DLD1 (cell line): ENCODE measurements at regions not wholly inside any gene's neighbourhood (a gene's known extent, or its start where the extent isn't known, plus 50 kb on each side); places are given as distances from the start of the nearest gene placed in this dataset.

ENCODE experiments used
- in situ Hi-C: cut with HindIII; loops from 2 replicates; pipeline ENCODE4 v1.10.0; 2017; ENCODE audit warnings: low sequenced_read_pairs

DNA sequence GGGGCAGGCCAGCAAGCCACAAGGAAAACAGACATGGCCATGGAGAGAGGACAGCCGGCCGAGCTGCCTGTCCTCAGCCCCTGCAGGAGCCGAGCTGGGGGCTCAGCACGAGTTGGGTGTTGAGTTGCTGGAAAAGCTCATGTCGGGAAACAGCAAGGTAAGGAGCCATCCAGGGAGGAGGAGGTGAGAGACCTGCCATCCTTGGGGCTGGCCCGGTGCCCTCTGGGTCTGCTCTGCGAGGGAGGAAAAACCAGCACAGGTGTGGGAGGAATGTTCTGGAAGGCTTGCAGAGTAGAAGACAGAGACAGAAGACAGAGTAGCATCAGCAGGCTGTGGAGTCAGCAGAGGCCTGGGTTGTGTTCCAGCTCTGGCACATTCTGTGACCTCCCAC is 548.8 kb downstream of the PTPRU start:
- in situ Hi-C loops, result no loop called here

DNA sequence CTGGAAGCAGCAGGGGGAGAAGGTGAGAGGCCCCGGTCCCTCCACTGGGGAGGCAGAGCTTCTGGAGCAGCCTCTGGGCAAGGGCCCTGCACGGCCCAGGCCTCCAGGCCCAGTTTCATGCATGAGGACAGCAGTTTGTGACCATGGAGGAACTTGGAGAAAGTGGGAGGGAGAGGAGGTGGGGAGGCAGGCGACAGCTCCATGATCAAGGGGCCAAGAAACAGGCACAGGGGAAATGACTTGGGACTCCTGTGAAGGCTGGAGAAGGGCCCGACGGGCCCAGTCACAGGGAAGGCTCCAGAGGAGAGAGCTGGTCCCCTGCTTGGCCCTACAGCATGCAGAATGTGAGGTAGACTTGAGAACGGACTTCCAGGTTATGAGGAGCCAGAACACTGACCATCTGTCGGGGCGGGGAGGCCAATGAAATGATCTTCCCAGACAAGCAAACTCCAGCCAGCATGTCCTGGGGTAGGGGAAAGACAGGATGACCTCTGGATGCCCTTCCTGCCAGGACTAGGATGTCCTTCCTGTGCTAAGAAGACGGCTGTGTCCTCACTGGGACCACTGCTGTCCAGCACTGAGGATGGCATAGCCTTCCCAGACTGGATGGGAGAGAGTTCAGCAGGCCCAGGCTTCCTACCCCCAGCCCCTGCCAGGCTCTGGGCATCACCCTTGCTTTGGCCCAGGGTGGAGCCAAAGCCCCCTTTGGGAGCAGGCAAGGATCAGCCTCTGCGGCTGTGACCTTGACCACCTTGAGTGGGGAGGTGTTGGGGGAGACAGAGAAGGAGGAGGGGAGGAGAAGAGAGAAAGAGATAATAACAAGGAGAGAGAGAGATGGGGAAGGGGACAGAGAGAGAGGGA is 548.2 kb downstream of the PTPRU start:
- in situ Hi-C loops, result no loop called here

DNA sequence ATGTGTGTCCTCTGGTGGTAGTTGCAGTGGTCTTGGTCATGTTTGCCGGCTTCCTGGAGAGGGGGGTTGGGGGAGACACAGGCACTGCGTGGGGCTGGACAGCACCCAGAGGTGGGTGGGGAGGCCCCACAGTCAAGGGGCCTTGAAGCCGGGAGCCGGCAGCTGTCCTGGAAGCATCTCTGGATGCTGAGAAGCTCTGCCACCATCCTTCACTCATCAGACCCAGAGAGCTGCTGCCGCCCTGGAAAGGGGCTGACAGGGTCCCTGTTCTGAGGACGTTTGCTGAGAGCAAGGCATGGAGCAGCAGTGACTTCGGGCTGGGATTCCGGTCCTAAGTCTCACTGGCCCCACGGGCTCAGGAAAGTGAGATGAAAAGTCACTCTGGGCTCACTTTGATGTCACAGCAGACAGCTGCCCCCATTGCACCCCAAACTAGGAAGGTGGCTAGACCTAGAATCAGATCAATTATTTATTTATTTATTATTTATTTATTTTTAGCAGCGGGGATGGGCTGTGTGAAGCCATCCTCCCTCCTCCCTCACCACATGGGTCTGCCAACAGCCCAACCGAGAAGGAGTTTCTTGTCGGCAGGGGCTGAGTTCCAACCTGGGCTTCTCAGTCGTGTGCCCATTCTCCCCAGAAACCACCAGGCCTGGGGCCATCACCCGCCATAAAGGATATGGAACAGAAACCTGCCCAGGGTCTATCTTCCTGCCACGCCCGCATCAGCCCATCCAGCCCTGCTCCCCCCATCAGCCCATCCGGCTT is 547.4 kb downstream of the PTPRU start:
- in situ Hi-C loops, result no loop called here

DNA sequence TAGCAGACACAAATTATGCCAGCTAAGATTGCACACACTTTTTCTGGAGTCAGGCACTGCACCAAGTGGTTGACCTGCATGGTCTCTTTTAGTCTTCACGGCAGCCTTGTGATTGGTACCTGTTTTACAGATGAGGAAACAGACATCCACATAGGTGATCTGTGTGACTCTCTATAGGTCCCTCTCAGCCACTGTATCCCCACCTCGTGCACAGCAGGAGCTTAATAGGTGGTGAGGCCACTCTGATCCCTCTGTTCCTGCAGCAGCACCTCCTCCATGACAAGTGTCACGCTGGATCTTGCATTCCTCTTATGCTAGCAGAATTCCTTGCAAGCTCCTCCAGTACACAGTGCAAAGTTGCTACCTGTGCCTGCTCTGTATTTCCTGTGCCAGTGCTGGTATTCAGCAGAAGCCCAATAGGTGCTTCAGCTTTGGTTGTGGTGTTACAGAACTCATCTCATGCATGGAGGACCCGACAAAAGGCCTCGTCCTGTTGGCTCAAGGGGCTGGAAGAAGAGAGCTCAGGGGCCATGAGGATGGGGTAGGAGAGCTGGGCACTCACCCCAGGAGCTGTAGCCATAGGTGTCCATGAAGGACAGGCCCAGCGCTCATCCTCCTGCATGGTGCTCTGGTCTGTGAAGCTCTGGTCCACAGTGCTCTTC is 546.7 kb downstream of the PTPRU start:
- in situ Hi-C loops, result no loop called here

DNA sequence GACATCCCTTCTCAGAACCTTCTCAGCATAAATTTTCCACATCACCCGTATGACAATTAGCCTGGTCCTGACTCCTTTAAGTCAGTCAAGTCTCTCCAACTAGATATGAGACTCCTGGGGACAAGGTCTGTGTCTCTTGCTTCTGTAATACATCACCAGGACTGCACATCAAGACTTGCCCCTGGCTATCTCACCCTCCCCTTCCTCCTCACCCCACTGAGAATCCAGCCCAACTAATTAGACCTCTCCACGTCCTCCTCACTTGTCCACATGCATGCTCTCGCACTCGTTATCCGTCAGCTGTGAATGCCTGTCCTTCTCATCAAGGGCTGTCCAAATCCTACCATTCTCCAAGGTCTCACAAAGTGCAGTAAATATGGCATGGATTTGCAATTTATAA is 542.8 kb downstream of the PTPRU start:
- in situ Hi-C loops, result no loop called here

DNA sequence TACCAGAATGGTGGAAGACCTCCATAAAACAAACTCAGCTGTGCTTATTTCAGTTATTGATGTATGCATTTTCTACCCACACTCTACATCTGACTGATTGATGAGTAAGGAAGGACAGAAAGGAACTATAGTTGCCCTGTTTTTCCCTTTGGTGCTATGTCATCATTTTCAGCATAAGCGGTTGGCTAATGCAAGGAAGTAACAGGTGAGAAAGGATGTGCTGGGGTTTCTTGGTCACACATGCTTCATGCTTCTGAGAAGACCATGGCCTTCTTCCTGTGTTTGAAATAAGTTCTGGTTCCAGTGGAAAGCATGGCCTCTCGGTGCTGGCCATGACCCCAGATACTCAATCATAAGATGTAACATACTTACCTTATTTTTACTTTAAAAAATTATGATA is 541.2 kb downstream of the PTPRU start:
- in situ Hi-C loops, result no loop called here

DNA sequence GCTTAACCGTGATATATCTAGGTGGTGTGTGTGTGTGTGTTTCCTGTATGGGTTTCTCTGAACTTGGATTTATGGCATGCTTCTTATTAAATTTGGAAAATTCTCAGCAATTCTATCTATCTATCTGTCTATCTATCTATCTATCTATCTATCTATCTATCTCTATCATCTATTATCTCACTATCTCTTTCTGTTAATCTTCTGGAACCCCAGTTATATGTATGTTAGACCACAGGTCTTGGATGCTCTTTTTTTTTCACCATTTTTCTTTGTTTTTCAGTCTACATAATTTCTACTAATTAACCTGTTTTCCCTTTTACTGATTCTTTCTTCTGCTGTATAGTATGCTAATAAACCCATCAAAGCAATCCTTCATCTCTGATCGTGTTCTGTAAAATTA is 538.0 kb downstream of the PTPRU start:
- in situ Hi-C loops, result no loop called here

DNA sequence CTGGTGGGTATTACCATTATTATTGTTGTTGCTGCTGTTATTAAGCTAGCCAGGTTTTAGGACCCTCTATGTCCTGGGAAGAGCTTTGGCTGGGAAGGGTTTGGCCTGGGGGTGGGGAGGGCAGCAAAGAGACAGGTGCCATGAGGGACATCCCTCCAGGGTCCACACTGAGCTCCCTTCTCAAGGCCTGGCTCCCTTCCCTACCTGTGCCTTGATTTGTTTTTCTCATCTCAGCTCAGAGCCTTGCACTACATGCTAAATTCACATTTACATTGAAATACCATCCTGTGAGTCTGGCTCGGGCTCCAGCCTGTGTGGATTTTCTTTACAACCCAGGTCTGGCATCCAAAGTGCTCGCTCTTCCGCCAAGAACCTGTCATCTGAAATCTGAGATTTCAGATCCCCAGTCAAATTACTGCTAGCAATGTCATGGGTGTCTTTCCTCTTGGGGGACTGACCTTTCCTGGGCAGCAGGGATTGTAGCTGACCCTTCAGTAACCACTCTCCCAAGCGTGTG is 536.3 kb downstream of the PTPRU start:
- in situ Hi-C loops, result no loop called here

DNA sequence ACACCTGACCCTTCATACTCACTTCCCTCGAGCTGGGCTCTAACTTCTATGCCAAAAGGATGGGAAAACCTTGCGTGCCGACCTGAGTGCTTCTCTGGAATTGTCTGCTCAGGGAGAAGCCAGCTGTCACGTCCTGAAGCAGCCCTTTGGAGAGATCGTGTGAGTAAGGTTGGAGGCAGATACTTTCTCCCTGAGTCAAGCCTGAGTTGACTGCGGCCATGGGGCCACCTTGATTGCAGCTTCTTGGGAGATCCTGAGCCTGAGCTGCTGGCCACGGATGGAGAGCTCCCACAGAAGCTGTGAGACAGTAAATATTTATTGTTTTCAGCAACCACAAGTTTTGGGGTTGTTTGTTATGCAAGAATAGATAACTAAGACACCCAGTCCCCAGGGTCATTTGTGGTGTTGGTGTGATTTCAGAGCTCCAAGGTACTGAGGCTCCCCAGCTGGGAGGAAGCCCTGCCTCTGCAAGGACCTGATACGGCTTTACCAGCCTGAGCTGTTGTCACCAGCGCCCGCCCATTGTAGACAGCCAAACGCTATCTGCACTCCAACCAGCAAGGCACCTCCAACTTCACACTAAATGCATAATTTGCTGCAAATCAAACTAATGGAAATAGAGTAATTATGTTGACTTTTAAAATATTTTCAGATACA is 531.6 kb downstream of the PTPRU start:
- in situ Hi-C loops, result no loop called here

DNA sequence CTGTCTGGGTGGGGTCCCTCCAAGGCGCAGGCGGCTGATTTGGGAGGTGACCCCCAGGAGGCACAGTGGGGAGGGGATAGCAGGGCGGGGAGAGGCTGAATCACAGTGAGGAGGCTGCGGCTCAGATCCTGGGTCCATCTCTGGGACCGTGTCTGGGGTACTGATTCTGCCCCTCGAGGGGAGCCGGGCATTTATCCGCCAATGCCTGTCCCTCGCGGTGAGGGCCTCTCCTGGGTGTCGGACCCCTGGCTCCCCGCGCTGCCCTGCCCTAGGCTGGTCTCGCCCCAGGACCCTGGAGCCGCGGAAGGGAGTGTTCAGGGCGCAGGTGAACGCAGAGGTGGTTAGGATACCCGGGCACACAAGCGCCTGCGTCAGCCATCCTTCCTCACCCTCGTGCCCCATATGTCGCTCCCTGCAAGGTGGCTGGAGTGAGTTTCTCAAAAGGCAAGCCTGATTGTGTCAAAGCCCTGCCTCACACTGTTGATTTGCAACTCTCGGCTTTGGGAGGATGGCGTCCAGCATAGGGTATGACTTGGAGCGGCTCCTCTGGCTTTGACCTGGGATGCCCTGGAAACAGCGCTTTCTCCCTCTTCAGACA is 530.9 kb downstream of the PTPRU start:
- in situ Hi-C loops, result no loop called here

DNA sequence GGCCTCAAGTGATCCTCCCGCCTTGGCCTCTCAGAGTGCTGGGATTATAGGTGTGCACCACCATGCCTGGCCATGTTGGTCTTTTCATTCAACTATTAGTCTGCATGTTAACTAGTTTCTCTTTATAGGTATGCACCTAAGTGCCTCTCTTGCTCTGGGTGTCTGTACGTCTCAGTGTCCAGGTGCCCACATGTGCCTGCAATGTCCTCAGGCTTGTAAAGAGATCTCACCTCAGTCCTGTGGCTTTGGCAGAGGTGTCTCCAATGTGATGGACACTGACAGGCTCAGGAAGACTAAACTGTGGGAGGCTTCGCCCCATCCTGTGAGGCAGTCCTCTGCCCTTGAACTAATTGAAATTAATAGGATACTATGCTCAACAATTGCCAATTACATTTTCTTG is 526.3 kb downstream of the PTPRU start:
- in situ Hi-C loops, result no loop called here

DNA sequence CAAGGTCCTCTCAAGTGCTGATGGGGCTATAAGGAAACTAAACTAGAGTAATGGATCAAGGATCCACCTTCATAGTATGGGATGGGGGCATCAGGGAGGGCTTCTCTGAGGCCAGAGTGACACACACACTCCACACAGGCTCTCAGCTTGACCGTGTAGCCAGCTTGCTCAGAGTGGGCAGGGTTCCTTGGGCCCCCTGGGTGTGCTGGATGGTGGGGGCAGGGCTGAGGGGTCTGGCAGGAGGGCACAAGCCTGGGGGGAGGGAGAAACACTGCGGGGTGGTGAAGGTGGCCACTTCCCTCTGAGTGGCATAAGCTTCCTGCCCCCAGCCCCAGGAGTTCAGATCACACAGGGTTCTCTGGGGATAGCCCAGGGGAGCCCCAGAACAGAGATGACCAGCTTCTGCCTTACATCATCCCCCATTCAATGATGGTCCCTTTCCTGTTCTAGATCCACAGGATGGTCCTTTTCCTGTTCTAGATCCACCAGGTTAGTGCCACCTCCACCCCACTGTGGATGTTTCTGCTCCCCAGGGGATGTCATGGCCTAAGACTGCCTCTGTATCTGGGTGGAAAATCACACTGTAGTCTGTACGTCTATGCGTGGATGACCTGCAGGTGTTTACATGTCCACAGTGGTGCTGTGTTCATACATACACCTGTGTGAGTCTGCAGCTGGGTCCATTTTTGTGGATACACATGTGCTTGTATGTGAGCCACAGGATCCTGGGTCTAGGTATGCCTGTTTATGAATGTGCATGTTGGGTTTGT is 525.0 kb downstream of the PTPRU start:
- in situ Hi-C loops, result no loop called here

DNA sequence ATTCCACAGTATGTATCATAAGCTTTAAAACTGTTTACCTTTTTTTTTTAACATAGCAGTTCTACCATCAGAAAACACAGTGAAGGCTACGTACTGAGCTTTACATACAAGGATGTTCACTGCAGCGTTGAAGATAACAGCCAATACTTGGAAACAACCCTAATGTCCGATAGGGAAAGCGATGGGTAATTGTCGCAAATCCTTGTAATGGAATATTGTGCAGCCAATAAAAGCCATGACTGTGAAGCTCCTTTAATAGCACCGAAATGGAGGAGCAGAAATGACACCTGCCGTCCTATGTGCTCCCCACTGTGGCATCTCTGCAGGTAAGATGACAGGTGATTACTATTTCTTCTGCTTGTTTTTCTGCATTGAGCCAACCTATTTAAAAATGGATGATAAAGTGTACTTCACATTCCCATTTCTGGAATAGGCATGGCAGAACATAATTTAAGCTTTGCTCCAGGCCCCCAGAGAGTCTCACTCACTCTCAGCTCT is 523.8 kb downstream of the PTPRU start:
- in situ Hi-C loops, result no loop called here

DNA sequence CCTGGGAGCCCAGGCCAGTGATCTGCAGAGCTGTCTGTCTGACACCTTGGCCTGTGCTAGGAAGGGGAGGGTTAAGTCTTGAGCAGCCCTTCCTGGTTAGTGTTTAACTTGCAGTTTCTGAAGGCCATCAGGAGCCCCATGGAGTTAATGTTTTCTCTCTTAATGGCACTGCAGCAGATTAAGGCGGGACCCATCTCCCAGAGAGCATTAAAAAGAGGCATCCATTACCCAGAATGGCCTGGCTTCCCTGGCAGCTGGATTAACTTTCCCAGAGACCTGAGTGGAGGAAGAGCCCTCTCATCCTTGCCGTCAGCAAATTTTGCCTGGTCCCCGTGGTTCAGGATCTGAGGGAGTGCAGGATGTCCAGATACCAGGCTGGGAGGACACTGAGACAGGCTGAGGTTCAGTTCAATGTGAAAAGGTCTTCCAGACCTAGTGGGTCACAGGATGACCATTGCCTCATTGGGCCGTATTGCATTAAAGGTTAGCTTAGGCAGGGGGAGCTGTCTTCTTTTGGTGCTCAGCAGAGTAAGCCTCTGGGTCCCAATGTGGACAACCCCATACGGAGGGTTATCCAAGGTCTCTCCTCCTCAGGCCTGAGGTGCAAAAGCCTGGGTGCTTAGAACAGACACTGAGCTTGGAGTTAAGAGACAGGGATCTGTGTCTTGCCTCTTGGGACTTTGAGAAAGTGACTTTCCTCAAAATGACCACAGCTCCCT is 522.6 kb downstream of the PTPRU start:
- in situ Hi-C loops, result no loop called here

DNA sequence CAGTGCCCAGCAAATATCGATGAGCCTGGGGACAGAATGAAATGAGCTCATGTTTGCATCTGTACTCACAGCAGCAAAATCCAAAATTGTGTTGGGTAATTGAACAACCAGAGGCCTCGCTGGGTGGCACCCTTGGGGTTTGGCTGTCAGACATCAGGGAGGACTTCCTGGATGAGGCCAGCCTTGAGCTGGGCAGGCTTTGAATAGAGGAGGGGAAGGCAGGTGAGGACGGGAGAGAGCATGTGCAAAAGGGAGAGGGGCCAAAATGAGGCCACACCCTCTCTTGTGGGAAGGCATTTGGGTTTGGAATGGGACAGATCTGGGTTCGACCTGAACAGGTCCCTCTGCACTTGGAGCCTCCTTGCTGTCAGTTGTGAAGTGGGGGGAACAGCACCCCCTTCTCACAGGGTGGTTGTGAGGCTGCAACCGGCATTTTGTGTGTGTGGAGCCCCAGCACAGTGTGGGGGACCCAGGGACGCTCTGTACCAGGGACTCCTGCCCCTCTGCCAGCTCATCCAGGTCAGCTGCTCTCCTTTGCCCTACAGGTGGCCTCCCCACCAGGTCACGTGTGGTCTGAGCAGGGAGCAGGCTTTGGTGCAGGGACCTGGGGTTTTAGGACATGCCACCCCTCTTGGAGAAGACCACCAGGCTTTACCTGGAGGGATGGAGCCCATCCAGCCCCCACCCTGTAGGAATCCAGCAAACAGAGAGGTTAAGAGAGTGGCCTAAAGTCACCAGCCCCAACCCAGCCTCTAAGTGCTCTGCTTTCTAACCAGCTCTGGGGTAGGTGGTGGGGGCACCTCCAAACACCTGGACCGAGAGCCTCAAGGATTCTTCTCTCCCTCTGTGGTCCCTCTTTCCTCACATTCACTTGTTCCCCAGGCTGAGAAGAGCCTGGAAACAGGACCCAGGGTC is 521.8 kb downstream of the PTPRU start:
- in situ Hi-C loops, result no loop called here

DNA sequence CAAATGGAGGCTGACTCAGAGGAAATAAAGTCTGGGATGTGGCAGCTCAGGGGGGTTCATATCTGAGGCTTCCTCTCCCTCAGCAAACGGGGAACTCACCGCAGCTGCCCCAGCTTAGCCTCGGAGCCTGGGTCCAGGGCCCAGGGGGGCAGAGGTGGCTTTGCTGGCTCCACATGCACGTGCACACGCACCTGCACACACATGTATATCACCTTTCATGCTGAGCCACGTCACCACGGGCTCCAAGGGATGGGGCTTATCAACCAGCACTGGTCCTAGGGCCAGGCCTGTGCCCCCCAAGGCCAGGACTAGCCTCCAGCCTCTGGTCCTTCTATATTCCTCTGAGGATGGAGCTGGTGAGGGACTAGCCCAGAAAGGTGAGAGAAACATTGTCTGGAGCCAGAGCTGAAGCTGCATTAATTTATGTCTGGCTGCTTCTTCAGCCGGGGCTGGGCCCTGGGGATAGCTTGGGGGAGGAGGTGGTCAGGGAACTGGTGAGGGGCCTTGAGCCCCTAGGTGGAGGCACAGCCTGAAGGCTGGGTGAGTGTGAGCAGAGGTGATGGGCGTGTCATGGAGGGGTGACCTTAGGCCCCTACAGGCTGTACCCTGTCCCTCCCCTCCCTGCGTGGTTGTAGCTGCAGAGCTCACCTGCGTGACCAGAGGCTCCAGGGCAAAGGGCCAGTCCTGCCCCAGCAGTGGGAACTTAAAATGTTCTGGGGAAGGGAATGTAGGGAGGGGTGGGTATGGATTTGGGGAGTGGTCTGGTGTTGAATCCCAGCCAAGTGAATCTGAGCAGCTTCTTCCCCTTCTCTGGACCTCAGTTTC is 520.8 kb downstream of the PTPRU start:
- in situ Hi-C loops, result no loop called here

DNA sequence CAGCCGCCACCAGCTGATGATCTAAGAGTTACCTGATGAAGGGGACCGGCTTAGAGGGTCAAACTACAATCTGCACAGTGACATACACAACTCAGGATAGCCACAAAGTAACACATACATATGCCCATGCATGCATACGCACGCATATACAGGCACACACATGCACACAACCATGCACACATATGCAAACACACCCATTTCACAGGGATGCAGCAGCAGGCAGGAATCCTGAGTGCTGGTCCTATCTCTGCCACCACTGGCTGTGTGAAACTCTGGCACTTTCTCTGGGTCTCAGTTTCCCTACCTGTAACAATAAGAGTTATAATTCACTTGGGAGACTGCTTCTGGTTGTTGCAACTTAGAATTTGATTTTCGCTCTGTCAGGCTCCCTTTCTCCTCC is 520.2 kb downstream of the PTPRU start:
- in situ Hi-C loops, result no loop called here
